ENCODE measurements at regions not wholly inside any gene's neighbourhood (a gene's known extent, or its start where the extent isn't known, plus 50 kb on each side); places are given as distances from the start of the nearest gene placed in this dataset.

- TF ChIP-seq CTCF (IDR thresholded peaks at IDR 0.05), result no peak
- TF ChIP-seq POLR2A (IDR thresholded peaks at IDR 0.05), result no peak
These were observed 129.8 kb downstream of the ZNF280B start for GRCh38 chr22:22378446-22379415.

All from vagina (tissue), 2 donors.